ENCODE measurements at regions not wholly inside any gene's neighbourhood (a gene's known extent, or its start where the extent isn't known, plus 50 kb on each side); places are given as distances from the start of the nearest gene placed in this dataset.

DNA sequence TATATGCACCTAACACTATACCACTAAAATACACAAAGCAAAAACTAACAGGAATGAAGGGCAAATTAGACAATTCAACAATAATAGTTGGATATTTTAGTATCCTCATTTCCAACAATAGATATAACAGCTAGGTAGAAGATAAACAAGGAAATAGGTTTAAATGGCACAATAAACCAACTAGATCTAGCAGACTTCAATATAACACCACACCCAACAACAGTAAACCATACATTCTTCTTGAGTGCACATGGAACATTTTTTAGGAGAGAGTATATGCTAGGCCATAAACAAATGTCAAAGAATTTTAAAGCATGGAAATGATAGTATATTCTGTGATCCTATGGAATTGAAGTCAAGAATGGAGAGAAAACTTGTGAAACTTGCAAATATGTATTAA lies 138.4 kb downstream of the NDUFA10 start:
- Histone ChIP-seq H3K27ac (ENCODE audit: low read depth in 1 of 2, low read length in 2 of 2) (no peak overlapping the region), H3K9me3 (ENCODE audit: control insufficient read depth in 1 of 2, insufficient read depth in 1 of 2, low read length in 2 of 2) (peaks cover 19 to 20% of the 10 kb centered on the region in 2 experiments), H3K4me3 (ENCODE audit: low read length) (no peak overlapping the region), H3K4me1 (ENCODE audit: insufficient read depth, low read length) (peaks cover 10% of the 10 kb centered on the region), H3K36me3 (ENCODE audit: insufficient read depth, low read length) (no peaks in the 10 kb centered on the region), H3K27me3 (ENCODE audit: control insufficient read depth in 1 of 2, insufficient read depth in 2 of 2, low read length in 2 of 2) (no peaks in the 10 kb centered on the region)
- POLR2A ChIA-PET, result no interaction called here
- Mint-ChIP-seq H3K36me3 (ENCODE audit: low read depth) (peaks cover 8% of the 10 kb centered on the region), H3K4me1 (ENCODE audit: low read depth) (peaks cover 6% of the 10 kb centered on the region), H3K4me3 (no peak overlapping the region), H3K27ac (no peak overlapping the region), H3K27me3 (peaks cover 4% of the 10 kb centered on the region), H3K9me3 (peaks cover 14% of the 10 kb centered on the region)
- ATAC-seq (ENCODE audit: poor library complexity), result no peak
- no peak for DNase-seq
- TF ChIP-seq, protein P1, sequence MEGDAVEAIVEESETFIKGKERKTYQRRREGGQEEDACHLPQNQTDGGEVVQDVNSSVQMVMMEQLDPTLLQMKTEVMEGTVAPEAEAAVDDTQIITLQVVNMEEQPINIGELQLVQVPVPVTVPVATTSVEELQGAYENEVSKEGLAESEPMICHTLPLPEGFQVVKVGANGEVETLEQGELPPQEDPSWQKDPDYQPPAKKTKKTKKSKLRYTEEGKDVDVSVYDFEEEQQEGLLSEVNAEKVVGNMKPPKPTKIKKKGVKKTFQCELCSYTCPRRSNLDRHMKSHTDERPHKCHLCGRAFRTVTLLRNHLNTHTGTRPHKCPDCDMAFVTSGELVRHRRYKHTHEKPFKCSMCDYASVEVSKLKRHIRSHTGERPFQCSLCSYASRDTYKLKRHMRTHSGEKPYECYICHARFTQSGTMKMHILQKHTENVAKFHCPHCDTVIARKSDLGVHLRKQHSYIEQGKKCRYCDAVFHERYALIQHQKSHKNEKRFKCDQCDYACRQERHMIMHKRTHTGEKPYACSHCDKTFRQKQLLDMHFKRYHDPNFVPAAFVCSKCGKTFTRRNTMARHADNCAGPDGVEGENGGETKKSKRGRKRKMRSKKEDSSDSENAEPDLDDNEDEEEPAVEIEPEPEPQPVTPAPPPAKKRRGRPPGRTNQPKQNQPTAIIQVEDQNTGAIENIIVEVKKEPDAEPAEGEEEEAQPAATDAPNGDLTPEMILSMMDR (IDR thresholded peaks at IDR 0.05), result no peak
- intact Hi-C loops (cut with DNase I, micrococcal nuclease), result loop anchor here in 1 of 2 experiments (10.0 kb wide), 1 partner anchor 482 kb away; the partner anchor contains the start of gene HDAC4
- CTCF ChIA-PET, result no interaction called here

GRCh38 chr2:239884875-239885274 lies 140.3 kb downstream of the NDUFA10 start:
- no peaks in the 10 kb centered on the region for H3K36me3 ChIP-seq (ENCODE audit: insufficient read depth, low read length)
- ChIA-PET CTCF (interaction anchor here (2.0 kb wide), 1 partner anchor 618 kb away, joined by 4 read pairs; no protein-coding TSS in a partner anchor), POLR2A (no interaction called here)
- Mint-ChIP-seq H3K4me1 (ENCODE audit: low read depth) (peaks cover 6% of the 10 kb centered on the region), H3K36me3 (ENCODE audit: low read depth) (peaks cover 8% of the 10 kb centered on the region), H3K4me3 (no peak overlapping the region), H3K9me3 (peaks cover 14% of the 10 kb centered on the region), H3K27ac (no peak overlapping the region), H3K27me3 (peaks cover 4% of the 10 kb centered on the region)
- DNase-seq (no peak), ATAC-seq (ENCODE audit: poor library complexity) (no peak)
- intact Hi-C loops (cut with DNase I, micrococcal nuclease), result loop anchor here in 1 of 2 experiments (10.0 kb wide), 1 partner anchor 480 kb away; the partner anchor contains the start of gene HDAC4
- peaks cover 19 to 20% of the 10 kb centered on the region in 2 experiments for H3K9me3 ChIP-seq (ENCODE audit: control insufficient read depth in 1 of 2, insufficient read depth in 1 of 2, low read length in 2 of 2)
- no peak overlapping the region for H3K27ac ChIP-seq (ENCODE audit: low read depth in 1 of 2, low read length in 2 of 2)
- no peaks in the 10 kb centered on the region for H3K27me3 ChIP-seq (ENCODE audit: control insufficient read depth in 1 of 2, insufficient read depth in 2 of 2, low read length in 2 of 2)
- H3K4me3 ChIP-seq (ENCODE audit: low read length), result no peak overlapping the region
- TF ChIP-seq, protein P1 (IDR thresholded peaks at IDR 0.05), result no peak
- H3K4me1 ChIP-seq (ENCODE audit: insufficient read depth, low read length), result peaks cover 11% of the 10 kb centered on the region

- no peak overlapping the region for H3K27ac ChIP-seq (ENCODE audit: low read depth in 1 of 2, low read length in 2 of 2)
- TF ChIP-seq, protein P1 (IDR thresholded peaks at IDR 0.05), result no peak
- peaks cover 19 to 20% of the 10 kb centered on the region in 2 experiments for H3K9me3 ChIP-seq (ENCODE audit: control insufficient read depth in 1 of 2, insufficient read depth in 1 of 2, low read length in 2 of 2)
- Mint-ChIP-seq H3K4me3 (no peak overlapping the region), H3K27me3 (peaks cover 4% of the 10 kb centered on the region), H3K4me1 (ENCODE audit: low read depth) (peaks cover 6% of the 10 kb centered on the region), H3K9me3 (peaks cover 14% of the 10 kb centered on the region), H3K36me3 (ENCODE audit: low read depth) (peaks cover 8% of the 10 kb centered on the region), H3K27ac (no peak overlapping the region)
- ChIA-PET CTCF (no interaction called here), POLR2A (no interaction called here)
- ATAC-seq (ENCODE audit: poor library complexity) (no peak), DNase-seq (no peak)
- intact Hi-C loops (cut with DNase I, micrococcal nuclease), result loop anchor here in 1 of 2 experiments (10.0 kb wide), 1 partner anchor 479 kb away; the partner anchor contains the start of gene HDAC4
- no peak overlapping the region for H3K4me3 ChIP-seq (ENCODE audit: low read length)
- H3K27me3 ChIP-seq (ENCODE audit: control insufficient read depth in 1 of 2, insufficient read depth in 2 of 2, low read length in 2 of 2), result no peaks in the 10 kb centered on the region
- H3K4me1 ChIP-seq (ENCODE audit: insufficient read depth, low read length), result peaks cover 11% of the 10 kb centered on the region
- H3K36me3 ChIP-seq (ENCODE audit: insufficient read depth, low read length), result no peaks in the 10 kb centered on the region
These were observed 141.1 kb downstream of the NDUFA10 start for GRCh38 chr2:239884051-239884405.
